Middle frontal gyrus (tissue), 1 donor: ENCODE measurements at regions not wholly inside any gene's neighbourhood (a gene's known extent, or its start where the extent isn't known, plus 50 kb on each side); places are given as distances from the start of the nearest gene placed in this dataset.

Experiments used
- DNase-seq: peaks from one replicate; pipeline ENCODE4 v3.0.0-alpha.2; 2015; ENCODE audit warnings: low spot score; ENCODE audit errors: extremely low spot score

DNA sequence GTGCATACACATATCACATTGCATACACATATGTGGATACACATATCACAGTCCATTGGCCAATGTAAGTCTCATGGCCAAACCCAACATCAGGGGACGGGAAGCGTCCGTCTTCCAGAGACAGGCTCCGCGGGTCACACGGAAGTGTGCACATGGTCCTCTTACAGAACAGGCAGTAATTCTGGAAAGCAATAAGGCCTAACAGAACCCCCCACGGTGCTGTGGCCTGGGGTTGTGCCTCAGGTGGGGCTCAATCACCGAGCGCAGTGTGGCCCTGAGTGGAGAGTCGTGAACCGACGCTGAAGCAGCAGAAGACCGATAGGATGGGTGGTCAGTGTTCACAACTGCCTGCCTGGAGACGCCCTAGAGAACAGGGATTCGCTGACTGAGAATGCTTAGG, 857.3 kb downstream of the GALR1 start:
- no peak for DNase-seq

GRCh38 chr18:78107363-78107762, 857.7 kb downstream of the GALR1 start:
- DNase-seq, result no peak

- no peak for DNase-seq
These were observed 858.9 kb downstream of the GALR1 start for GRCh38 chr18:78108554-78108953.

GRCh38 chr18:78113136-78113939, 863.7 kb downstream of the GALR1 start:
- DNase-seq, result no peak

- DNase-seq, result no peak
These were observed 864.2 kb downstream of the GALR1 start for GRCh38 chr18:78113940-78114251.

DNA sequence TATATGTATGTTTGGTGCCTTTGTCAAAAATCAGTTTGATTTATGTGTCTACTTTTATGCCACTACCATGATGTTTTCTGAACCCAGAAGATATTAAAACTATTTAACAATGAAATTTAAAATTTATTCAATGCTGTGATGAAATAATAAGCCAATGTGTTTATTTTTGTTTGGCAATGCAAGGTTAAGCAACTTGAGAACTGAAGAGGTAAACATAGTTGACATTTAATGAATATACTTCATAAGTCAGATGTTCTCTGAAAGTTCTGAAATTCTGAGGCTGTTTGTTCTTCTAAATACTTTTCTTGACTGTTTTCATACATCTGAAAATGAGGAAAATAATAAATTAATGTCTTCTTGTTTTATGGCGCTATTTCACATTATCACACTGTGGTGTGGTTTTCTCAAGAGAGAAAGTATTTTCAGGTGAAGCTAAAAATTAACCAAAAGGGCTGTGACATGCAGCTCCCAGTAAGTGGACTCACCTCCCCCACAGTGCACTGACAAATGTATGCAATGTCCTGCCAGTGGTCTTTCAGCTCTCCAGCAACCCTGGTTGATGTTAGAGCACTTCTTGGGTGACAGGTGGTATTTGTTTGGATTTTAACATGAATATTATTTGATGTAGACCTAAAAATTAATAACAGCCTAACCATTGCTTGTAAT, 863.6 kb upstream of the SALL3 start:
- no peak for DNase-seq

DNA sequence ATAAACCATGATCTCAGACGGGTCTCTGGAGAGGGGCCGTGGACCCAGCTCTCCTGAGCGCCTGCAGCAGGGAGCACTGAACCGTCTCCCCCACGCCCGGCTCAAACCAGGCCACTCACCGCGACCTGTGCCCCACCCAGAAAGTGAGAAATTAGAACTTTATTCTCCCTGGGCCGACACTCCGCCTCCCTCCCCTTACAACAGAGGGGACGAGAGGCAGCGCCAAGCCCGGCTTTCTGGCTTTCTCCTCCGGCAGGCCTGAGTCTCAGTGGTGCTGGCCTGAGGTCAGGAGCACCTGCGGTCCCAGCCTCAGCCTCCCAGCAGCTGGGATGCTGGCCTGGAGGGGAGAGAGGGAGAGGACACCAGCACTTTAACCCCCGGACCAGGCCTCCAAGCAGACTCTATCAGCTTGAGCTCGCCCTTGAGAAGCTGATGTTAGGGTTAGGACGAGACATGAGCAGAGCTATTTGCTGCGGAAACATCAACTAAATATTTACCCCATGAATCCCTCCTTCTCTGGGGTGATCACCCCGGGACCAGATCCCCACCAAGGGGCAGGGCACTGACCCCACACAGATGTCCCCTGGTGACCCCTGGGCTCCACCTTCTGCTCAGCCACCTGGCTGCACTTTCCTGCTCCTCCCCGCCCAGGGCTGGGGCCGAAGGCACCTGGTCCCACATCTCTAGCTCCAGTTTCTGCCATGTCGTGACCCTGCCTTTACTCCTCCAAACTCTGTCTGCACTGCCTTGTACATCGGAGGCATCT, 856.3 kb upstream of the SALL3 start:
- DNase-seq, result no peak

DNA sequence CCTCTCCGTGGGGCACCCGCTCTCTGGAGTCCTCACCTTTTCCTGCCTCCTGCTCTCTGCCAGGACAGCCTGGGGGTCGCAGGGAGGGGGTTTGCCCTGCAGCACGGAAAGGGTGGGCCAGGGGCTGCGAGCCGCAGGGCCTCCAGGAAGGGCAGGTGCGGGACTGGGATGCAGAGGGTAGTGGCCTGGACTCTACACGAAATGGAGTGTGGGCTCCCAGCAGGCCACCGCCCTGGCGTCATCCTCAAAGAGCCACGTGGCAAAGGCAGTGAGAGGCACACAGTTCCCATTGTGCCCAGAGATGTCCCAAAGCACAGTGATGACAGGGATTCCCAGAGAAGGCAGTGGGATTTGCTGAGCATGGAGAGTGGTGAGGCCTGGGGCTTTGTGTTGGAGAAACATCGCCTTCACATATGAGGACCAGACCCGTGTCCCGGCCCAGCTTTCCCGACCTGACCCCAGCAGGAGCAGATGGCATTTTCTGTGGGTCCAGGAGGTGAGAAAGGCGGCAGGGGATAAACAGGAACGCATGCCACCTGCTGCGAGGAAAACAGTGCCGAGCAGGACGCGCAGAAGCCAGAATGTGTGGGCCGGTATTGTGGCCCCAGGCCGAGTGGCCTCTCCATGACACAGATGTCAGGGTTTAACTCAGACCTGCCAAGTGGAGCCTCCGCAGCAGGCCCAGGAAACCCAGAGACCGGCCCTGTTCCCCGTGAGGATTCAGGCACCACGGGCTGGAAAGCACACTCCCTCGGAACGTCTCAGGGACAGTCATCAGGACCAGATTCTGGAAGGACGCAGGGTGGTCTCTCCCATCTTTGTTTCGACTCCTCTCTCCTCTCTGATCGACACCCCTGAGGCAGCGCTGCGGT, 855.5 kb upstream of the SALL3 start:
- DNase-seq, result no peak

DNA sequence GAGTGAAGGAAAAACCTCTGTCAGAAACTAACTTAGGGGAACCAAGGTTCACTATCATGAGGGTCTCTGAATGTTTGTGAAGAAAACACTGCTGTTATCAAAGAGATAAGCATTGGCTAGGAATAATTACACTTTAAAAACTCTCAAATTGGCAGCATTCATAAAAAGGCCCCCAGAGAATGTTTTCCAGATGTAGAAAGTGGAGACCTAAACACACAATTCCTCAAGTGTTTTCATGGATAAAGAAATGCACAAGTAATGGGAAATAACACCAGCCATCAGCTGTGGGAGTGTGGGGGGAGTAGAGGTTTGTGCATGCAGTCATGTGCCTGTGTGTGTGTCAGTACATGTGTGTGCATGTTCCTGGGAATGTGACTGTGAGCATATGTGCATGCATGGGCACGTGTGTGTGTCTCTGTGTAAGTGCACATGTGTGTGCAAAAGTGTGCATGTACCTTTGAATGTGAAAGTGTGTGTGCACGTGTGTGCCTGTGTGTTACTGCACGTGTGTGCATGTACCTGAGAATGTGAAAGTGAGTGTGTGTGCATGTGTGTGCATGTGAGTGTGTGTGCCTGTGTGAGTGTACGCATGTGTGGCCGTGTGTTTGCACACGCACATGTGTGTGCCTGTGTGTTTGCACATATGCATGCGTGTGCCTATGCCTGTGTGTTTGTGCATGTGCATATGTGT, 854.3 kb upstream of the SALL3 start:
- DNase-seq, result no peak

DNA sequence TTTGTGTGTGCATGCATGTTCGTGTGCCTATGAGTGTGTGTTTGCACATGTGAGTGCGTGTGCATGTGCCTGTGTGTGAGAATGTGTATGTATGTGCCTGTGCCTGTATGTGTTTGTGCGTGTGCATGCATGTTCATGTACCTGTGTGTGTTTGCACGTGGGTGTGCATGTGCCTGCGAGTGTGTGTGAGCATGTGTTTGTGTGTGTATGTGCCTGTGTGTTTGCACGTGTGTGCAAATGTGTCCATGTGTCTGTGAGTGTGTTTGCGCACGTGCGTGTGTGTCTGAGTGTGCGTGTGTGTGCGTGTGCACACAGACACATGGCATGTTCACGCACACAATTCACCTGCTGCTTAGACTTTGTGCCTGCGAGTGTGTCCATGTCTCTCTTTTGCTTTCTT, 853.5 kb upstream of the SALL3 start:
- DNase-seq, result no peak

DNA sequence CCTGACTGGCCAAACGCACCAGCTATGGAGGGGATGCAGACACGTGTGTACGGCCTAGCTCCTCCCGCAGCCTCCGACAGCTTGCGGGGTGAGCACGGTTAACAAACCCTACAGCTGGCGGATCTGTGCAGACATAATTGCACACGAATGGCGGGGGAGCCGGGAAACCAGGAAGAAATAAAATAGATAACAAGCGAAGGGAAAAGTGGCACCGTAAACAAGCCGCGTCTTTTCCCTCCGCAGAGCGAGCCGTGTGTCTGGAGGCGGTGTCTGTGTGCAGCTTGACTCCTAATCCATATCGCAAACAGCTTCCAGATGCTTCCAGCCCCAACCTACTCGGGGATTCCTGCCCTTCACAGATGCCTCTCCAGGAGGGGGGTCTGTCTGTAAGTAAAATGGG, 853.1 kb upstream of the SALL3 start:
- no peak for DNase-seq

GRCh38 chr18:78127041-78127440, 852.6 kb upstream of the SALL3 start:
- DNase-seq, result no peak

DNA sequence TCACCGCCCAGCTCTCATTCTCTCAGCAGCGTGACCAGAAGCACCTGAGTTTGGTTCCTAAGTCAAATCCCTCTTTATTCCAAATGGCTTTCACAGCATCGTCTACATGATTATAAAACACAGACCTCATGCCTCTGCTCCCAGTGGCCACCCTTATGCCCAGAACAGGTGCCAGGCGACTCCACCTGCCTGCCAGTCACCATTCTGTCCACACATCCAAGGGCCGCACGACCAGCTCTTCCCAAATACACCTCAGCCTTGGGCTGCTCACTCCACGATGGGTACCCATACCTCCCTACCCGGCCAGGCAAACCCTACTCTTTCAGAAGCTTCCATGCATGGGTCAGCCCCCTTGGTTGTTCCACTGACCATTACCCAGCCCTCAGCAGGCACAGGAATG, 851.6 kb upstream of the SALL3 start:
- no peak for DNase-seq

DNA sequence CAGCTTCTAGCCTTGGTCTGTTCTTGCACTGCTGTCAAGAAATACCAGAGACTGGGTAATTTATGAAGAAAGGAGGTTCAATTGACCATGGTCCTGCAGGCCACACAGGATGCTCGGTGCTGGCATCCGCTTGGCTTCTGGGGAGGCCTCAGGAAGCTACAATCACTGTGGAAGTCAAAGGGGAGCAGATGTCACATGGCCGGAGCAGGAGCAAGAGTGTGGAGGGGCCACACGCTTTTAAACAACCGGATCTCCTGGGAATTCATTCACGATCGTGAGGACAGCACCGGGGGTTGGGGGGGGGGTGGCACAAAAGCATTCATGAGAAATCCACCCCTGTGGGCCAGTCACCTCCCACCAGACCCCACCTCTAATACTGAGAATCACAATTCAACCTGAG, 850.4 kb upstream of the SALL3 start:
- no peak for DNase-seq

DNA sequence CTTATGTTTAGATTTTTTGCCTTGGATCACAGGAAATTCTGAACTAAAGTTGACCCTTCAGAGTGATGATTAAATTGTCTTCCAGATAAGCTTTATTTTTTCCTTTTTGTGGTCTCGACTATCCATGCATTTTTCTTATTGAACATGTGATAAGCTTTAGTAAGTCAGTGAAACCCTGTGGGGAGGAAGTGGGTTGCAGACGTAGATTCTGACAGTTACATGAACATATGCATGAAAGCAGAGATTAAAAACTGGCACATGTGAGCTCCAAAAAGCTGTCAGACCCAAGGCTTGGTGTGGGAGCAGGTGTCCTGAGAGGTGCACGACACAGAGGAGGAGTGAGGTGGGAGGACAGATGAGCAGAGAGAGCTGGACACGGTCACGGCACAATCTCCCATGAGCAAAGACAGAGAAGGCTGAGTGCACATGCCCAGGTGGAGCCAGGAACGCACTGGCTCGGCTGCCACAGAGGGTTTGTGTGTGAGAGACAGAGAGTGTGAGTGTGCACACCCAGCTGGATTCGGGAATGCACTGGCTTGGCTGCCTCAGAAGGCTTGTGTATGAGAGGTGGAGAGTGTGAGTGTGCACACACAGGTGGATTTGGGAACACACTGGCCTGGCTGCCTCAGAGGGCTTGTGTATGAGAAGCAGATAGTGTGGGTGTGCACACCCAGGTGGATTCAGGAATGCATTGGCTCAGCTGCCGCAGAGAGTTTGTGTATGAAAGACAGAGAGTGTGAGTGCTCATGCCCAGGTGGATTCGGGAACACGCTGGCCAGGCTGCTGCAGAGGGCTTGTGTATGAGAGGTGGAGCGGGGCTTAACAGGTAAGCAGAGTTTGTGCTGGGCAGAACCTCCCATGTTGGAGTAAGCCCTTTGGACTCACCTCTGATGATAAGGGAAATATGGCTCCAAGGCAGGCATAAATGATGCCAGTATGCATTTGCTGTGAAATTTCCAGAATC, 849.1 kb upstream of the SALL3 start:
- DNase-seq, result no peak

DNA sequence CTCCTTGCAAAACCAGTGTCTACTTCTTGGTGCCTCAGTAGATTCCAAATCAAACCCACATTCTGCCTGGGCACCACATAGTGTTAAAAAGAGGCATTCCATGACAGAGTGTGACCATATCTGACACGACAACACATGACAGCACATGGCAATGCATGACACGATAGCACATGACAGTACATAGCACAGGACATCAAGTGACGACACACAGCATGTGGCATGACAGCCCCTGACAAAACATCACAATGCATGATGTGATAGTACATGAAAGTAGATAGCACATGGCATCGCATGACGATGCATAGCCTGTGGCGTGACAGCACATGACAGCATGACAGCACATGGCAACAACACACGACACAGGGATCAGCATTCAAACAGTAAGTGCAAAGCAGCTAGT, 845.9 kb upstream of the SALL3 start:
- DNase-seq, result no peak

- no peak for DNase-seq
These were observed 842.6 kb upstream of the SALL3 start for GRCh38 chr18:78136986-78137385.

- DNase-seq, result no peak
These were observed 840.6 kb upstream of the SALL3 start for GRCh38 chr18:78138983-78139496.

- DNase-seq, result no peak
These were observed 839.3 kb upstream of the SALL3 start for GRCh38 chr18:78140294-78140693.

- DNase-seq, result no peak
These were observed 834.9 kb upstream of the SALL3 start for GRCh38 chr18:78144669-78145068.
